ENCODE measurements at regions not wholly inside any gene's neighbourhood (a gene's known extent, or its start where the extent isn't known, plus 50 kb on each side); places are given as distances from the start of the nearest gene placed in this dataset.
"Not testable (repeated sequence)": the region's sequence is repeated elsewhere in the genome, so short reads cannot be mapped to it uniquely, and the experiment has no call there.

DNA sequence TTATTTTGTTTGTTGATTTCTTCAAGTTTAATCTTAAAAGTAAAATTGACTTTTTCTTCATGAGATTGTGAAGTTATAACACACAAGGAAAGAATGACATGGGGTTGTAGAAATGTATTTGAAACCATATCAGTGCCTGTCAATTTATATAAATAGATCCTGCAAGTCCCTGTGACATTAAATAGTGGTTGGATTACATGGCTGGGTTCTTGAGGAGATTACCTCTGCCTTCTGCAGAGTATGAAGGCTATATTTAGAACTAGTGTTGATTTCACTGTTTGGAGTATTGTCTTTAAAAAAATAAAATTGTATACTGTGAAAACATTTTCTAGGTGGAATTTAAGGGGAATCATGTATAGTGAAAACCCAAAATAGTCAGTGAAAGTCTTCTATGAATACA, 385.8 kb upstream of the SMIM30 start:
- POLR2A ChIA-PET: no interaction called here
- H3K4me1 Mint-ChIP-seq: no peaks in the 10 kb centered on the region; the same call in 1 of the 2 replicates
- no peak for ATAC-seq

DNA sequence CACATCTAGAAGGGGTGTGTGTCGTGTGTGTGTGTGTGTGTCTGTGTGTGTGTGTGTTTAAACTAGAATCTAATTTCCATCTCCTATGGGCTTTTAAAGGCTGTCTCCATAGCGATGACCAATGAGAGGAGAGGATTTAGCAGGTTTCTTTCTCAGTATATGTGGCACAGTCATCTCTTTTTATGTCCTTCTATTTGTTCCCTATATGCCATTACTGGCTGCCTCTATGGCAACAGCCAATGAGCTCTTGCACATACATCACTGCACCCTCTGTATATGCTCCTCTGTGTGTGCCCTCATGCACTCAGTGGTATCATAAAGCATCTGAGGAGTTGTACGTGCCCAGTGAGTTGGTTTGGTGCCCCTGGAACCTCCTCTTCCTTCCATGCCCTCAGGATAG, 378.2 kb upstream of the SMIM30 start:
- H3K4me1 Mint-ChIP-seq; ATAC-seq; H3K9me3 Mint-ChIP-seq; H3K27ac Mint-ChIP-seq; H3K4me3 Mint-ChIP-seq; H3K36me3 Mint-ChIP-seq; DNase-seq (ENCODE audit: low spot score); CTCF ChIA-PET; H3K27me3 Mint-ChIP-seq (ENCODE audit: low read depth); POLR2A ChIA-PET: not testable (repeated sequence)

More for the DNA sequence above, 385.8 kb upstream of the SMIM30 start:
- CTCF ChIA-PET: no interaction called here
- Mint-ChIP-seq H3K4me3 (no peak overlapping the region), H3K27me3 (ENCODE audit: low read depth) (no peaks in the 10 kb centered on the region), H3K27ac (no peak overlapping the region), H3K9me3 (no peaks in the 10 kb centered on the region), H3K36me3 (no peaks in the 10 kb centered on the region)
- no peak for TF ChIP-seq GTF2I (CRISPR knock-in tag; conservative IDR thresholded peaks at IDR 0.05)
- DNase-seq (ENCODE audit: low spot score): no peak

DNA sequence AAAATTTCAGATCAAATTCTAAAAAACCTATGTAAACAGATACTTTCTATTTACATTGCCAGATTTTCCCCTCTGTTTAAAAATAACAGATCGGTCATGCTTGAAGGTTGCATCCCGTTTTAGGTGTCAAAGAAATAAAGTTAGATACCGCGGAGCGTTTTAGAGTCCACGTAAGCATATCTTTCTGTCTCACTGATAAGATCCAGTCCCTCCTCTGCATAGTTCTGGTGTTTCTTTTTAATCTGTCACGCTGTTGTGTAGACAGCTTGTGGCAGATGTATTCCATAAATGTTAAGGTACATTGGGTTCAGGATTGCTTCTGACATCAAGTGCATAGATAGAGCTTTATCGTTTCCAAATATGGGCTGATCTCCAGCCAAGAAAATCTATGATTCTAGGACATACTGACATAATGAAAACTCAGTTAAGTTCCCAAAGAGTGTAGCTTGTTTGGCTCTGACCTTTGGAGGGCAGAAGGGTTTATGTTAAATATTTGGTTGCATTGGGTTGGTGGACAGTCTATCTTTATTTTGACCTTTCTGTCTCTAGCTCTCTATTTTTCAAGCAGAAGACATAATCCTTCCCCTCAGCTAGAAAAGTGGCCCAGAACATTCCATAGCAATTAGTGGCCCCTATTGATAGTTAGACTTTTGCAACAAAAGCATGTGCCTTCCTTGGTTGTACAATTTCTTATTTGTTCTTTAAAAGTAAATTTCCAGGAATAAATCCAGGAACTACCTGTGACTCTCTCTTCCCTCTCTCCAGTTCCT, 376.6 kb upstream of the SMIM30 start:
- H3K4me1 Mint-ChIP-seq; ATAC-seq; H3K9me3 Mint-ChIP-seq; POLR2A ChIA-PET; H3K36me3 Mint-ChIP-seq; H3K4me3 Mint-ChIP-seq; H3K27me3 Mint-ChIP-seq (ENCODE audit: low read depth); H3K27ac Mint-ChIP-seq; DNase-seq (ENCODE audit: low spot score); CTCF ChIA-PET: not testable (repeated sequence)

DNA sequence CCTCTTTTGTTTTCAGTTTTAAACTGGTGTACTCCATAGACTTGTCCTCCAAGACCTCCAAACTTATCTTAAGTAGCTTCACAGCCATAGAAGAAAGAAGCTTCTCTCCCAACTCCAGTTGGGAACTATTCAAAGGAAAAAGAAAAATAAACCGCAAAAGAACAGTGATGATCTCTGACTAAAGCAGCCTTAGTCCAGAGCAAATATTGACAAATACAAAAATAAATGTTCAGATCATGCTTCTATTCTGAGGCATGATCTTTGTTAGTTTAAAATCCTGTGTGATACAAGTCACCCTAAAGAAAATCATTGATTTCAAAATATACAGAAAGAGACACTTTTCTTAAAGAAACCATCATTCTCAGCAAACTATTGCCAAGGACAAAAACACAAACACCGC, 373.0 kb upstream of the SMIM30 start:
- no peaks in the 10 kb centered on the region for H3K36me3 Mint-ChIP-seq
- H3K27me3 Mint-ChIP-seq (ENCODE audit: low read depth): no peaks in the 10 kb centered on the region
- no peak overlapping the region for H3K4me3 Mint-ChIP-seq
- TF ChIP-seq CBFB (CRISPR knock-in tag; IDR thresholded peaks at IDR 0.05; ENCODE audit: low read depth): no peak
- TF ChIP-seq, protein P1, sequence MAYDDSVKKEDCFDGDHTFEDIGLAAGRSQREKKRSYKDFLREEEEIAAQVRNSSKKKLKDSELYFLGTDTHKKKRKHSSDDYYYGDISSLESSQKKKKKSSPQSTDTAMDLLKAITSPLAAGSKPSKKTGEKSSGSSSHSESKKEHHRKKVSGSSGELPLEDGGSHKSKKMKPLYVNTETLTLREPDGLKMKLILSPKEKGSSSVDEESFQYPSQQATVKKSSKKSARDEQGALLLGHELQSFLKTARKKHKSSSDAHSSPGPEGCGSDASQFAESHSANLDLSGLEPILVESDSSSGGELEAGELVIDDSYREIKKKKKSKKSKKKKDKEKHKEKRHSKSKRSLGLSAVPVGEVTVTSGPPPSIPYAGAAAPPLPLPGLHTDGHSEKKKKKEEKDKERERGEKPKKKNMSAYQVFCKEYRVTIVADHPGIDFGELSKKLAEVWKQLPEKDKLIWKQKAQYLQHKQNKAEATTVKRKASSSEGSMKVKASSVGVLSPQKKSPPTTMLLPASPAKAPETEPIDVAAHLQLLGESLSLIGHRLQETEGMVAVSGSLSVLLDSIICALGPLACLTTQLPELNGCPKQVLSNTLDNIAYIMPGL (CRISPR knock-in tag; IDR thresholded peaks at IDR 0.05): no peak
- TF ChIP-seq, protein P2, sequence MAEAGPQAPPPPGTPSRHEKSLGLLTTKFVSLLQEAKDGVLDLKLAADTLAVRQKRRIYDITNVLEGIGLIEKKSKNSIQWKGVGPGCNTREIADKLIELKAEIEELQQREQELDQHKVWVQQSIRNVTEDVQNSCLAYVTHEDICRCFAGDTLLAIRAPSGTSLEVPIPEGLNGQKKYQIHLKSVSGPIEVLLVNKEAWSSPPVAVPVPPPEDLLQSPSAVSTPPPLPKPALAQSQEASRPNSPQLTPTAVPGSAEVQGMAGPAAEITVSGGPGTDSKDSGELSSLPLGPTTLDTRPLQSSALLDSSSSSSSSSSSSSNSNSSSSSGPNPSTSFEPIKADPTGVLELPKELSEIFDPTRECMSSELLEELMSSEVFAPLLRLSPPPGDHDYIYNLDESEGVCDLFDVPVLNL (CRISPR knock-in tag; IDR thresholded peaks at IDR 0.05; ENCODE audit: borderline replicate concordance, low read depth): no peak
- no peak for TF ChIP-seq ELF4 (CRISPR knock-in tag; IDR thresholded peaks at IDR 0.05; ENCODE audit: low read depth)
- TF ChIP-seq ZNF671 (CRISPR knock-in tag; IDR thresholded peaks at IDR 0.05): no peak
- TF ChIP-seq, protein P3, sequence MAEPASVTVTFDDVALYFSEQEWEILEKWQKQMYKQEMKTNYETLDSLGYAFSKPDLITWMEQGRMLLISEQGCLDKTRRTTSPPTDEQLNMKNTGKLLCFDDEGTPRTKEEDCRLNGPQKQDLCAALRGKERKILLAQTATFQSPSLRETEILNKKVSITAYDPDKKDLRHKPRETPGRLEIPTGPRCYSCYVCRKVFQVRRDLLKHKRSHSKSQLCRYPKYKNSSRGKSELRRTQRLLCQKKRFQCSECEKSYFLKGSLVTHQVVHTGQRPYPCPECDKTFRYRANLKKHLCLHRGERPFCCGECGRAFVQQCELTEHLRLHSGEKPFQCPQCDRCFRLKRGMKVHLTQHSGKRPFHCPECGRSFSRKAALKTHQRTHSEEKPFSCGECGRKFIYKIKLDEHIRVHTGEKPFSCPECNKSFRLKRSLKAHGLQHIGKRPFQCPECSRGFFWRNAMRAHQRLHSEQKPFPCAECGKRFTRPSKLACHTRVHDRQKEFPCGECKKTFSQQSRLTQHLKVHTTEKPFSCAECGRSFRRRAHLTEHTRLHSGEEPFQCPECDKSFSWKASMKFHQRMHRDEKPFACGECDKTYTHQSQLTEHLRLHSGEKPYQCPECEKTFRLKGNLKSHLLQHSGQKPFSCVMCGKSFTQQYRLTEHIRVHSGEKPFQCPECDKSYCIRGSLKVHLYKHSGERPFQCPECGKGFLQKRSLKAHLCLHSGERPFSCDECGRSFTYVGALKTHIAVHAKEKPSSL (CRISPR knock-in tag; conservative IDR thresholded peaks at IDR 0.05): no peak
- TF ChIP-seq, protein P4, sequence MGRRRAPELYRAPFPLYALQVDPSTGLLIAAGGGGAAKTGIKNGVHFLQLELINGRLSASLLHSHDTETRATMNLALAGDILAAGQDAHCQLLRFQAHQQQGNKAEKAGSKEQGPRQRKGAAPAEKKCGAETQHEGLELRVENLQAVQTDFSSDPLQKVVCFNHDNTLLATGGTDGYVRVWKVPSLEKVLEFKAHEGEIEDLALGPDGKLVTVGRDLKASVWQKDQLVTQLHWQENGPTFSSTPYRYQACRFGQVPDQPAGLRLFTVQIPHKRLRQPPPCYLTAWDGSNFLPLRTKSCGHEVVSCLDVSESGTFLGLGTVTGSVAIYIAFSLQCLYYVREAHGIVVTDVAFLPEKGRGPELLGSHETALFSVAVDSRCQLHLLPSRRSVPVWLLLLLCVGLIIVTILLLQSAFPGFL (CRISPR knock-in tag; IDR thresholded peaks at IDR 0.05; ENCODE audit: borderline replicate concordance): no peak
- TF ChIP-seq, protein P5, sequence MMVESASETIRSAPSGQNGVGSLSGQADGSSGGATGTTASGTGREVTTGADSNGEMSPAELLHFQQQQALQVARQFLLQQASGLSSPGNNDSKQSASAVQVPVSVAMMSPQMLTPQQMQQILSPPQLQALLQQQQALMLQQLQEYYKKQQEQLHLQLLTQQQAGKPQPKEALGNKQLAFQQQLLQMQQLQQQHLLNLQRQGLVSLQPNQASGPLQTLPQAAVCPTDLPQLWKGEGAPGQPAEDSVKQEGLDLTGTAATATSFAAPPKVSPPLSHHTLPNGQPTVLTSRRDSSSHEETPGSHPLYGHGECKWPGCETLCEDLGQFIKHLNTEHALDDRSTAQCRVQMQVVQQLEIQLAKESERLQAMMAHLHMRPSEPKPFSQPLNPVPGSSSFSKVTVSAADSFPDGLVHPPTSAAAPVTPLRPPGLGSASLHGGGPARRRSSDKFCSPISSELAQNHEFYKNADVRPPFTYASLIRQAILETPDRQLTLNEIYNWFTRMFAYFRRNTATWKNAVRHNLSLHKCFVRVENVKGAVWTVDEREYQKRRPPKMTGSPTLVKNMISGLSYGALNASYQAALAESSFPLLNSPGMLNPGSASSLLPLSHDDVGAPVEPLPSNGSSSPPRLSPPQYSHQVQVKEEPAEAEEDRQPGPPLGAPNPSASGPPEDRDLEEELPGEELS (CRISPR knock-in tag; IDR thresholded peaks at IDR 0.05): no peak
- CTCF ChIA-PET: no interaction called here
- DNase-seq (ENCODE audit: low spot score): no peak
- POLR2A ChIA-PET: no interaction called here
- H3K4me1 Mint-ChIP-seq: no peaks in the 10 kb centered on the region
- no peak overlapping the region for H3K27ac Mint-ChIP-seq
- no peak for ATAC-seq
- H3K9me3 Mint-ChIP-seq: peaks cover 24% of the 10 kb centered on the region

All from WTC11 (cell line).